ENCODE measurements at regions not wholly inside any gene's neighbourhood (a gene's known extent, or its start where the extent isn't known, plus 50 kb on each side); places are given as distances from the start of the nearest gene placed in this dataset.

GRCh38 chr21:35628316-35628715 is 432.0 kb downstream of the SETD4 start:
- TF ChIP-seq MYC (IDR thresholded peaks at IDR 0.05; ENCODE audit: low read depth, low read length), result no peak
- no peak for TF ChIP-seq EZH2 (IDR thresholded peaks at IDR 0.05; ENCODE audit: borderline replicate concordance, low read depth, low read length, severe bottlenecking)
- TF ChIP-seq, protein P1, sequence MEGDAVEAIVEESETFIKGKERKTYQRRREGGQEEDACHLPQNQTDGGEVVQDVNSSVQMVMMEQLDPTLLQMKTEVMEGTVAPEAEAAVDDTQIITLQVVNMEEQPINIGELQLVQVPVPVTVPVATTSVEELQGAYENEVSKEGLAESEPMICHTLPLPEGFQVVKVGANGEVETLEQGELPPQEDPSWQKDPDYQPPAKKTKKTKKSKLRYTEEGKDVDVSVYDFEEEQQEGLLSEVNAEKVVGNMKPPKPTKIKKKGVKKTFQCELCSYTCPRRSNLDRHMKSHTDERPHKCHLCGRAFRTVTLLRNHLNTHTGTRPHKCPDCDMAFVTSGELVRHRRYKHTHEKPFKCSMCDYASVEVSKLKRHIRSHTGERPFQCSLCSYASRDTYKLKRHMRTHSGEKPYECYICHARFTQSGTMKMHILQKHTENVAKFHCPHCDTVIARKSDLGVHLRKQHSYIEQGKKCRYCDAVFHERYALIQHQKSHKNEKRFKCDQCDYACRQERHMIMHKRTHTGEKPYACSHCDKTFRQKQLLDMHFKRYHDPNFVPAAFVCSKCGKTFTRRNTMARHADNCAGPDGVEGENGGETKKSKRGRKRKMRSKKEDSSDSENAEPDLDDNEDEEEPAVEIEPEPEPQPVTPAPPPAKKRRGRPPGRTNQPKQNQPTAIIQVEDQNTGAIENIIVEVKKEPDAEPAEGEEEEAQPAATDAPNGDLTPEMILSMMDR (IDR thresholded peaks at IDR 0.05; ENCODE audit: extremely low read depth in 1 of 2, insufficient read depth in 1 of 2, low read depth in 1 of 2, low read length in 2 of 2), result no peak
- no peak for TF ChIP-seq MAX (IDR thresholded peaks at IDR 0.05; ENCODE audit: insufficient read depth, insufficient read length)

Measured in endothelial cell of umbilical vein (primary cell).